NT2/D1 (cell line): ENCODE measurements at regions not wholly inside any gene's neighbourhood (a gene's known extent, or its start where the extent isn't known, plus 50 kb on each side); places are given as distances from the start of the nearest gene placed in this dataset.

ENCODE experiments used
- DNase-seq: peaks from one replicate; pipeline ENCODE4 v3.0.0-alpha.2; 2011; ENCODE audit warnings: low read depth, low spot score
- H3K27me3 ChIP-seq: 2 replicates; pipeline ENCODE4 v1.6.0; 2011; ENCODE audit warnings: mild to moderate bottlenecking; ENCODE audit not compliant: insufficient read length, insufficient read depth
- H3K36me3 ChIP-seq: 2 replicates; pipeline ENCODE4 v1.6.1; 2011; ENCODE audit warnings: mild to moderate bottlenecking, low read length, mixed read lengths; ENCODE audit not compliant: insufficient read depth, insufficient read length
- H3K4me1 ChIP-seq: 2 replicates; pipeline ENCODE4 v1.5.1; 2011; ENCODE audit not compliant: insufficient read depth, insufficient read length
- H3K4me3 ChIP-seq: 2 replicates; pipeline ENCODE4 v1.5.1; 2011; ENCODE audit warnings: low read depth; ENCODE audit not compliant: insufficient read length
- H3K9ac ChIP-seq: 2 replicates; pipeline ENCODE4 v1.6.0; 2011; ENCODE audit warnings: low read depth; ENCODE audit not compliant: insufficient read length
- H3K9me3 ChIP-seq: 2 replicates; pipeline ENCODE4 v1.5.1; 2011; ENCODE audit warnings: mild to moderate bottlenecking, low read length; ENCODE audit not compliant: insufficient read depth
- SUZ12 ChIP-seq: IDR thresholded peaks from 2 replicates; pipeline ENCODE4 v1.6.1; 2011; ENCODE audit not compliant: insufficient read length, insufficient read depth; ENCODE audit errors: extremely low read depth
- YY1 ChIP-seq: IDR thresholded peaks from 2 replicates; pipeline ENCODE4 v1.6.1; 2011; ENCODE audit not compliant: insufficient read length, insufficient read depth
- ZNF274 ChIP-seq: IDR thresholded peaks from 2 replicates; pipeline ENCODE4 v1.6.1; 2011; ENCODE audit warnings: mild to moderate bottlenecking, low read depth, low read length

- no peaks in the 10 kb centered on the region for H3K4me1 ChIP-seq
- H3K9me3 ChIP-seq: no peaks in the 10 kb centered on the region
- no peaks in the 10 kb centered on the region for H3K27me3 ChIP-seq
- no peak overlapping the region for H3K9ac ChIP-seq
- H3K36me3 ChIP-seq: no peaks in the 10 kb centered on the region
- no peak for TF ChIP-seq ZNF274
- no peak for TF ChIP-seq YY1
- DNase-seq: no peak
- no peak overlapping the region for H3K4me3 ChIP-seq
Observed at GRCh38 chr6:9494864-9495263, 920.0 kb downstream of the TFAP2A start.

GRCh38 chr6:9492790-9493189 is 922.1 kb downstream of the TFAP2A start:
- Histone ChIP-seq H3K4me3 (no peak overlapping the region), H3K9me3 (no peaks in the 10 kb centered on the region), H3K27me3 (no peaks in the 10 kb centered on the region), H3K9ac (no peak overlapping the region), H3K36me3 (no peaks in the 10 kb centered on the region), H3K4me1 (no peaks in the 10 kb centered on the region)
- no peak for DNase-seq
- TF ChIP-seq YY1 (no peak), ZNF274 (no peak), SUZ12 (no peak)

- TF ChIP-seq SUZ12 (no peak), ZNF274 (no peak), YY1 (no peak)
- H3K4me3 ChIP-seq: no peak overlapping the region
- no peak for DNase-seq
Observed at GRCh38 chr6:9487128-9487527, 927.7 kb downstream of the TFAP2A start.

GRCh38 chr6:9485992-9486391 is 928.9 kb downstream of the TFAP2A start:
- DNase-seq: no peak
- Histone ChIP-seq H3K9ac (no peak overlapping the region), H3K36me3 (no peaks in the 10 kb centered on the region), H3K4me1 (no peaks in the 10 kb centered on the region), H3K9me3 (no peaks in the 10 kb centered on the region), H3K27me3 (no peaks in the 10 kb centered on the region), H3K4me3 (no peak overlapping the region)
- TF ChIP-seq YY1 (no peak), ZNF274 (no peak), SUZ12 (no peak)

More at GRCh38 chr6:9487128-9487527, 927.7 kb downstream of the TFAP2A start:
- no peaks in the 10 kb centered on the region for H3K4me1 ChIP-seq
- H3K9me3 ChIP-seq: no peaks in the 10 kb centered on the region
- no peaks in the 10 kb centered on the region for H3K27me3 ChIP-seq
- no peaks in the 10 kb centered on the region for H3K36me3 ChIP-seq
- H3K9ac ChIP-seq: no peak overlapping the region

GRCh38 chr6:9484686-9485085 is 930.2 kb downstream of the TFAP2A start:
- no peaks in the 10 kb centered on the region for H3K9me3 ChIP-seq
- no peaks in the 10 kb centered on the region for H3K36me3 ChIP-seq
- no peaks in the 10 kb centered on the region for H3K27me3 ChIP-seq
- TF ChIP-seq YY1: no peak
- TF ChIP-seq ZNF274: no peak
- TF ChIP-seq SUZ12: no peak
- DNase-seq: no peak
- no peak overlapping the region for H3K4me3 ChIP-seq
- no peak overlapping the region for H3K9ac ChIP-seq
- H3K4me1 ChIP-seq: no peaks in the 10 kb centered on the region

- H3K9me3 ChIP-seq: no peaks in the 10 kb centered on the region
- no peaks in the 10 kb centered on the region for H3K4me1 ChIP-seq
- no peak overlapping the region for H3K9ac ChIP-seq
- no peak overlapping the region for H3K4me3 ChIP-seq
- H3K36me3 ChIP-seq: no peaks in the 10 kb centered on the region
- TF ChIP-seq SUZ12: no peak
- TF ChIP-seq YY1: no peak
- no peak for TF ChIP-seq ZNF274
- H3K27me3 ChIP-seq: no peaks in the 10 kb centered on the region
- no peak for DNase-seq
Observed at GRCh38 chr6:9484091-9484490, 930.8 kb downstream of the TFAP2A start.

GRCh38 chr6:9482030-9482738 is 932.7 kb downstream of the TFAP2A start:
- no peak for DNase-seq
- H3K9me3 ChIP-seq: no peaks in the 10 kb centered on the region
- no peak overlapping the region for H3K4me3 ChIP-seq
- no peaks in the 10 kb centered on the region for H3K4me1 ChIP-seq
- H3K9ac ChIP-seq: no peak overlapping the region
- H3K27me3 ChIP-seq: no peaks in the 10 kb centered on the region
- TF ChIP-seq YY1: no peak
- TF ChIP-seq ZNF274: no peak
- no peak for TF ChIP-seq SUZ12
- H3K36me3 ChIP-seq: no peaks in the 10 kb centered on the region

- no peaks in the 10 kb centered on the region for H3K36me3 ChIP-seq
- no peaks in the 10 kb centered on the region for H3K4me1 ChIP-seq
- no peak overlapping the region for H3K9ac ChIP-seq
- H3K27me3 ChIP-seq: no peaks in the 10 kb centered on the region
- DNase-seq: no peak
- no peak overlapping the region for H3K4me3 ChIP-seq
- H3K9me3 ChIP-seq: no peaks in the 10 kb centered on the region
- TF ChIP-seq YY1 (no peak), ZNF274 (no peak), SUZ12 (no peak)
Observed at GRCh38 chr6:9481292-9482029, 933.4 kb downstream of the TFAP2A start.
